NOMO-1 treated with DMSO at 0.1 percent for 48 hours (cell line): ENCODE measurements at regions not wholly inside any gene's neighbourhood (a gene's known extent, or its start where the extent isn't known, plus 50 kb on each side); places are given as distances from the start of the nearest gene placed in this dataset.
A peak's percentile ranks its signal among the peaks of the same experiment; 100 is the strongest.
"Not testable (repeated sequence)": the region's sequence is repeated elsewhere in the genome, so short reads cannot be mapped to it uniquely, and the experiment has no call there.

Experiments
- DNase-seq: peaks from one replicate; lab custom pipeline; 2025; ENCODE audit not compliant: unreplicated experiment; lab: John Stamatoyannopoulos, UW

DNA sequence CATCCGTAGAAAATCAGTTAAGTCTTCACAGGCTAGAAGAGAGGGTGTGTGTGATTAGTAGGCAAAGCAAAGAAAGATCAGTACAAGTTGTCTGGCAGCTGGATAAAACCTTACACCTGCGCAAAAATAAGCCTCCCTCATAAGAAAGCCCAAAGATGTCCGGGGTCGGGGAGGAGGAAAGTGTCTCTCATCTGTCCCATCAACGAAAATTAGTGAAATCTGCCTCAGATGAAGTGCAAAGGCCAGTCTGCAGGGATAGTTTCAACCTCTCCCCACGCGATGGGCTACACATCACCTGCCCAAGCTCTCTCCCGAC lies 333.9 kb downstream of the SRGAP2C start:
- no peak for DNase-seq

DNA sequence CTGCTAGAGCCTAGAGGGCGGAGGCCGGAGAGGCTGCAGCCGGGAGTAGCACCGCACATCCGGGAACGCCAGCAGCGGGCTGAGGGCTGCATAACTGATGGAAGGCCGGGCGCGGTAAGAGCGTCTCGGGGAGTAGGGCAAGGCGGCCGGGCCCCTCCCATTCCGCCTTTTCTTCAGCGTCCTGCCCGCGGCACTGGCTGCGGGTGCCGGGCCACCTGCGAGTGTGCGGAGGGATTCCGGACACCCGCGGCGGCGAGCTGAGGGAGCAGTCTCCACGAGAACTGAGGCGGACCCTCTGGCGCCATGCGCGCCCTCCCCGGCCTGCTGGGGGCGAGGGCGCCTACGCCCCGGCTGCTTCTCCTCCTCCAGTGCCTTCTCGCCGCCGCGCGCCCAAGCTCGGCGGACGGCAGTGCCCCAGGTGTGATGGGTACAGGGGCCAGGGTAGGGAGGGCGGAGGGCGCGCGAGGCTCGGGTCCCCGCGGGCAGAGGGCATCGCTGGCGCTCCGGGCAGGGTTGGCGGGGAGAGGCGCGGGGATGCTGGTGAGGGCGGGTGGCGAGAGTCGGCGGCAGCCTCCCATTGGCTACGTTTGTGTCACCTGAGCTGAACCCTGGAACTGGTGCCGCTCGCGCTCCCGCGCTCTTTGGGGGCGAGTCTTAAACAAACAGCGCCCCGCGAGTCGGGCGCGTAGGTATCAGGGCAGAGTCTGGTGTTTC lies 334.4 kb downstream of the SRGAP2C start:
- DNase-seq, result peak; percentile 86

DNA sequence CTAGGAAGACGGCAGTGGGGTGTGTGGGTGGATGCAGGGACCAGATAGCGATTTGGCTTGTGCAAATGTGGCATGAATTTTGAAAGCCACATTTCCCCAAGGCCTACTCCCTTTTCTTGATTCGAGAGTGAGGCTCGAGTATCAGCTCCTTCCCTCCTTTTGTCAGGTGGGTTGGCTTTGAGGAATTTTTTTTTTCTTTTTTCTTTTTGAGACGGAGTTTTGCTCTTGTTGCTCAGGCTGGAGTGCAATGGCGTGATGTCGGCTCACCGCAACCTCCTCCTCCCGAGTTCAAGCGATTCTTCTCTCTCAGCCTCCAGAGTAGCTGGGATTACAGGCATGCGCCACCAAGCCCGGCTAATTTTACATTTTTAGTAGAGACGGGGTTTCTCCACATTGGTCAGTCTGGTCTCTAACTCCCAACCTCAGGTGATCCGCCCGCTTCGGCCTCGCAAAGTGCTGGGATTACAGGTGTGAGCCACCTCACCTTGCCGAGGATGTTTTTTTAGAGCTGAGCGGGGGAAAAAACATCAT lies 335.0 kb downstream of the SRGAP2C start:
- not testable (repeated sequence) for DNase-seq

DNA sequence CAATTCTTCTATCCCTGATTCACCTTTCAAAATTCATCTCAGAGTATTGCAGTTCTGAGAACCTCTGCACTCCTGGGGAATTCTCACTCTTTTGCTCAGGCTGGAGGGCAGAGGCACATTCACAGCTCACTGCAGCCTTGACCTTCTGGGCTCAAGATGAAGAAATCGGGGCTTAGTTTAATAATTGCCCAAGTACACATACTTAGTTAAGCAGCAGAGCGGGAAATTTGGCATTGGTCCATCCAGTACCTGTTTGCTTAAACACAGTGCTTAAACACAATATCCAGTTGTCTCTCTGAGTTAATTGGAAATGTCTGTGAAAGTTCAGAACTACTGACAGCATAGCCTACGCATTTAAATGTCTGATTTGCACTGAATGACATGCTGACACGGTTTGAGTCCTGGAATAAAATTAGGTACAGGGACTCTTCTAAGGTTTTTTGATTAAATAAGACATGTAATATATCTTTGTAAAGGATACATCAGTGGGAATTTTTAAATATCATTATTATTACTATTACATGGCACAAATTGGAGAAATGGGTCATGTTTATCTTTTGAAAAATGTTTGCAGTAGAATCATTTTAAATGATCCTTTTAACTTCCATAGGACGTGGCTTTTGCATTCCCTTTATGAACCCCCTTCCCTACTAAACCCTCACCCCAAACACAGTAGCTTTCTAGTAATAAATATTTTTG lies 337.4 kb downstream of the SRGAP2C start:
- DNase-seq, result no peak

DNA sequence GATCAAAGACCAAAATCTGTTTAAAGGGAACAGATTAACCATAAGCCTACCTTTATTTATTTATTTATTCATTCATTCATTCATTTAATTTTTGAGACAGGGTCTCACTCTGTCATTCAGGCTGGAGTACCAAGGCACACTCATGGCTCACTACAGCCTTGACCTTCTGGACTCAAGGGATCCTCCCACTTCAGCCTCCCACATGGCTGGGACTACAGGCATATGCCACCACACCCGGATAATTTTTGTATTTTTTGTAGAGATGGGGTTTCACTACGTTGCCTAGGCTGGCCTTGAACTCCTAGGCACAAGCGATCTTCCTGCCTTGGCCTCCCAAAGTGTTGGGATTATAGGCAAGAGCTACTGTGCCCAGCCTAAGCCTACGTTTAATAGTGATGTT lies 338.3 kb downstream of the SRGAP2C start:
- not testable (repeated sequence) for DNase-seq

DNA sequence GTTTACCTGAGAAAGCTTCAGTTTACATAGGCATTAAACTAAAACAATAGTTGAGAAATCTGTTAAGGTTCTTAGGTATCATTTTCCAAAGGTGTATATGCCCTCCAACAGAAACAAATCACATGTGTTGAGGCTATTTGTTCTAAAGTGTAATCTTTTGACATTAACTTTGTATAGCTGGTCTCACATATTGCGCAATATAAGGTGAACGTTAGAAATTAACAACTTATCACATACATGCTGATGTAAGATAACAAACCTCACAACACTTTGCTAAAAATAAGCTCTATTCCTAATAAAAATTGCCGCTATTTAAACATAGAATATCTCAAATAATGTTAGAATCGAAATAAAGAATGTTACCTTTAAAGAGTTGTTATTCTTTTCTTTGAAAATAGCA lies 340.6 kb downstream of the SRGAP2C start:
- no peak for DNase-seq

DNA sequence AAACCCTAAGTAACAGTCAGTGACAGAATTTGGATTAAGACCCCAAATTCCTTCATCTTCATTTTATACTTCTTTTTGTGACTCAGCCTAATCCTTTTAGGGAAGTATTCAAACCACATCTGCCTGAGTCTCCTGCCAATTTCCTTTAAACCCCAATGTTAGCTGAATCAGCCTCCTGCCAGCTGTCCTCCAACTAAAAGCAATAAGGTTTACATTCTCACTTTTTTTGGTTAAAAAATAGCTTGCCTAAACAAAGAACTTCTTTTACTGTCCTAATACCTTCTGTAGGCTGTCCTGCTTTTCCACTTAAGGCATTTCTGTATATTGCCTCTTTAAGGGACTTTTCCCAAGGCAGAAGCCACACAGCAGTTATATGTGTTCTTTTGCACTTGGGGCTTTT lies 344.2 kb downstream of the SRGAP2C start:
- peak; percentile 7 for DNase-seq

DNA sequence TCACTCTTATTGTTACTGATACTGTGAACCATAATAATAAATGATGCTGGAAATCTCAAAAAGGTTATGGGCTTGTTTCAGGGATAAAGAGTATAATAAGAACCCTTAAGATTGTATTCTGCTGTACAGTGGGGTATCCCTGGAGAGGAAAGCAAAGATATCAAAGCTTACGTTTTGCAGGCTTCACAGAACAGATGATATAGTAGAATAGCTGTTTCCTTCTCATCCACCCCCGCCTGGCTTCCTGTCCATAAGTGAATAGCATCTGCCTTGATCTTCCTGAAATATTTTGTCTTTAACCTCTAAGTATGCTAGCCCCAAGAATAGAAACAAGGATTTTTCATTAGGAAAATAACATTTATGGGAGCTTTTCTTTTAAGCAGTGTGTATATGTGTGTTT lies 345.3 kb downstream of the SRGAP2C start:
- not testable (repeated sequence) for DNase-seq

DNA sequence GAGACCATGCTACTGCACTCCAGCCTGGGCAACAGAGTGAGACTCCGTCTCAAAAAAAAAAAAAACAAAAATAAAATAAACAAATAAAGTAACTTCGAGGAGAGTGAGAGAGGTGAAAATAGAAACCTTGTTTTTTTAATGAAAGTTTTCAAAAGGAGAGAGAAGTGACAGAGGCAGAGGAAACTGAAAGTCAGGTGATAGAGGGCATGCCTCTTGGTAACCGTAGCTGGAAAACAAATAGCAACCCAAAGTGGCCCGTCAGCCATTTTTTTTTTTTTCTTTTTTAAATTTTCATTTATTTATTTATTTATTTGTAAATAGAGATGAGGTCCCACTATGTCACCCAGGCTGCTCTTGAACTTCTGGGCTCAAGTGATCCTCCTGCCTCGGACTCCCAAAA lies 347.0 kb downstream of the SRGAP2C start:
- DNase-seq, result not testable (repeated sequence)

DNA sequence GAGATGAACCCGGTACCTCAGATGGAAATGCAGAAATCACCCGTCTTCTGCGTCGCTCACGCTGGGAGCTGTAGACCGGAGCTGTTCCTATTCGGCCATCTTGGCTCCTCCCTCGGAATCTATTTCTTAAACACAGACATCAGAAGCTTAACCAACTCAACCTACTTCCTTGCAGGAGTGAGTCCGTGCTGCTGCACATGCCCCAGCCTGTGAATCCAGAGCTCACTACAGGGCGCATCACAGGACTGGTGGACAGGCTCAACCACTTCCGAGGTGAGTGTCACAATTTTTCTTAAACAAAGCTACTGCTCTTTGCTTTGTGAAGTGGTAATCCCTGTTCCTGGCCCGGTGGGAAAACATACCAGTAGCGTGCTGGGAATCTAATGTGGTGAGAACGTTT lies 353.4 kb downstream of the SRGAP2C start:
- not testable (repeated sequence) for DNase-seq

DNA sequence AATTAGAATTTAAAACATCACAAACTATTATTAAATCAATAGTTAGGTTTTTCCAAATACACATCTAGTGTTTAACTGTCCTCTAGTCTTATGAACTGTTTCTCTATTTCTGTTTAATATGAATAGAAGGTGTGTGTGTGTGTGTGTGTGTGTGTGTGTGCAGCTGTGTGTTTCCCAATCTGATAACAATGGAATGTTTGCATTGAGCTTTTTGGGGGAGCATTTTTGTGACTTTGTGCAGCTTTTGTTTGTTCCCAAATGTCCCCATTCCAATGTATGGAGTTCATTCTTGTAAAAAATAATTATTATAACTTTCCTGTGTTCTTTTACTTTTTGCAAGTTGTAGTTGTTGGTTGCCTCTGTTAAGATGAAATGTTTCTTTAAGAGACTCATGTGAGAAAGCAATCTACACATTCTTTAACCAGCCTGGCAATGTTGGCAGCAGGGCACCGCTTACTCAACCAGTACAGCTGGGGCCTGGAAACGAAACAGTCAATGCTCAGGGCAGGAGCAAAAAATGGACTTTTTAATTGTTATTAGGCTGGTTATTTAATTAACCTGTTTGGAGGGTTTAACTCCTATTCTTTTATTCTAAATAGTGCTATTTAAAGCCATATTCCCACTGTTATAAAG lies 354.3 kb downstream of the SRGAP2C start:
- no peak for DNase-seq

DNA sequence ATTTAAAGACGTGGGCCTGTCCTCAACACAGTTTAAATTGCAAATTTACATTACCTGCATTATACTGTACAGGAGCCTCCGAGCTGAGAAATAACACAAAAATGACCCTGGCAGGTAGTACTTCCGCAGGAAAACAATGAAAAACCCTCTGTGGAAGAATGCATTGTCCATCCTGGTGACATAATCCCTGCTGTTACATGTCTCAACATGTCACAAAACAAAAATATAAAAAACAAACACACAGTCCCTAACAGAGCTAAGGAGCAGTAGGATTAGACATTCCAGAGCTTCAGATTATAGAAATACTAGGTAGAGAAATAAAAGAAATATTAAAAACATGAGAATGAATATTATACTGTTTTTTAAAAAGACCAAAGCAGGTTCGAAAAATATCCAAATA lies 359.2 kb downstream of the SRGAP2C start:
- DNase-seq, result not testable (repeated sequence)

DNA sequence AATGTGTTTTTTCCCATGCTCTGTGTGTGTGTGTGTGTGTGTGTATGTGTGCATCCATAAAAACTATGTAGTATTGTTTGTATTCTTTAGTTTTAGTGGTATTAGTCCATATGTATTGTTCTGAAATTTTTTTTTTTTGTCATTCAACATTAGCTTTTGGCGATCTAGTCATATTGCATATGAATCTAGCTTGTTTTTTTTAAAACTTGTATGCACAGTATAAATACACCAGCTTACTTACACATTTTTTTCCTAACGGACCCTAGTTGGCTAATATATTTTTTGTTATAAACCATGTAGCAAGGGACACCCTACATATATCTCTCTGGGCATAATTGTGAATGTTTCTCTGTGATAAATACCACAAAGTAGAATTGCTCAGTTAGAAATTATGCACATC lies 359.7 kb downstream of the SRGAP2C start:
- DNase-seq, result no peak

DNA sequence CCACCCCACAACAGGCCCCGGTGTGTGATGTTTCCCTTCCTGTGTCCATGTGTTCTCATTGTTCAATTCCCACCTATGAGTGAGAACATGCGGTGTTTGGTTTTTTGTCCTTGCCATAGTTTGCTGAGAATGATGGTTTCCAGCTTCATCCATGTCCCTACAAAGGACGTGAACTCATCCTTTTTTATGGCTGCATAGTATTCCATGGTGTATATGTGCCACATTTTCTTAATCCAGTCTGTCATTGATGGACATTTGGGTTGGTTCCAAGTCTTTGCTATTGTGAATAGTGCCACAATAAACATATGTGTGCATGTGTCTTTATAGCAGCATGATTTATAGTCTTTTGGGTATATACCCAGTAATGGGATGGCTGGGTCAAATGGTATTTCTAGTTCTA lies 361.1 kb downstream of the SRGAP2C start:
- not testable (repeated sequence) for DNase-seq

DNA sequence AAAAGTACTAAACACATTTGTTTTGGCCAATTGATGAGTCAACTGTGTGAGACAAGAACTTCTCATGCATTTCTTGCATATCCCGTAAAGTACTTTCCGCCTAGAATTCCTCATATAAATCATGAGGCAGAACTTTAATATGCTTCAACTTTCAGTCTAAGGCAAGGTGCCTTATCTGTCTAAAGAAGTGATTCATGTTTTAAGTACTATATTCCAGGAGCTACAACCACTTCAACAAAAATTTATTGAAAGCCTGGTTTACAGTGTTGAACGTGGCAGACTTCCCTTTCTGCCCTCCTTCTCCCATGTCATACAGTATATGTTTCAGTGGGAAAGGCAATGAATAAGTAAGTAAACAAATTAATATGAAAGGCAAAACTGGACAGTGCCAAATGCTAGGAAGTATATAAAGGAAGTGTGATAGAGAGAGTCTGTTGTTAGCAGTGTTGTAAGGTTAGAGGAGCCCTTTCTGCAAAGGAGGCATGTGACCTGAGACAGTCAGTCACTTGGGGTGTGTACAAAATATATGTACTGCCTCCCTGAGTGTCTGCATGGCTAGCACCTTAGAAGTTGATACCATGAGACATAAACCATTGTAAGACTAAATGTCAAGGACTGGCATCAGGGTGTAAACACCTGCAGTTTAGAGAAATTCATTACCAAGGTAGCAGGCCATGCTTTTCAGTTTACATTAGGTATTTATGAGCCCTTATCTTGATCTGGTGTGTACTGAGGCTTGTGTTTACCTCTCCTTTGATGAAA lies 362.2 kb downstream of the SRGAP2C start:
- no peak for DNase-seq

DNA sequence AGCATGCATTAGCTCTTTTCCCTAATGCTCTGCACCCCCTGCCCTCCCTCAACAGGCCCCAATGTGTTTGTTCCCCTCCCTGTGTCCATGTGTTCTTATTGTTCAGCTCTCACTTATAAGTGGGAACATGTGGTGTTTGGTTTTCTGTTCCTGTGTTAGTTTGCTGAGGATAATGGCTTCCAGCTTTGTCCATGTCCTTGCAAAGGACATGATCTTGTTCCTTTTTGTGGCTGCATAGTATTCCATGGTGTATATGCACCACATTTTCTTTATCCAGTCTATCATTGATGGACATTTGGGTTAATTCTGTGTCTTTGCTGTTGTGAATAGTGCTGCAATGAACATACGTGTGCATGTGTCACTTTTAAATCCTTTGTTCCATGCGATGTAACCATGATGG lies 363.0 kb downstream of the SRGAP2C start:
- DNase-seq, result not testable (repeated sequence)

DNA sequence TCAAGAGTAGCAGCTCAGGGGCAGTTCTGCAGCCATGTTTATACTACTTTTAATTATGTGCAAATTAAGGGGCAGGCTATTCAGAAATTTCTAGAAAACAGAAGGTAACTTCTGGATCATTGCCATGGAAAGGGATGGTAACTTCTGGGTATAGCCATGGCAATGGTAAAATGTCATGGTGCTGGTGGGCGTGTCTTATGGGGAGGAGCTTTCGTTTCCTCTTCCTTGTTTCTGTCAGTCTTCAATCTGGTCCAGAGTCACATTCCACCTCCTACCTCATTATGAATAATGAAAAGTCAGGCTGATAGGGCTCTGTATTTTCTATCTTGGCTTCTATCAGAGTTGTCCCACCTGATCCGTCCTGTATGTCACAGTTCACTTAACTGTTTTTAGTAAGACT lies 366.0 kb downstream of the SRGAP2C start:
- DNase-seq, result not testable (repeated sequence)

DNA sequence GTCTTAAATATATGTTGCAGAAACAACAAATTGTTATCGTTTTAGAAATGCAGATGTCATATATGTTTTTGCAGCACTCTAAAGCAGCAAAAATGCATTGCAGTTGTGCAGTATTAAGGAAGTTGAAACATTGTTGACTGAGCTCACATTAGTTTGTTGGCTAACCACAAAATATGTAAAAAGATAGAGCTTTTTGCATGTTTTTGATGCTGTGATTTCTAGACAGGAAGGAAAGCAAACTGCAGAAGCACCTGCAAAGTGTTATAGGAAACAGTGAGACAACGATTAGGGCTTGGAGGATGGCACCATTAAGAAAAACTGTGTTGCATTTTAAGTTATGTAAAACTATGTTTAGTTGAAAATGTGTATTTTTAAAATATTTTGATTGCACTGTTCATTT lies 366.7 kb downstream of the SRGAP2C start:
- peak; percentile 7 for DNase-seq

DNA sequence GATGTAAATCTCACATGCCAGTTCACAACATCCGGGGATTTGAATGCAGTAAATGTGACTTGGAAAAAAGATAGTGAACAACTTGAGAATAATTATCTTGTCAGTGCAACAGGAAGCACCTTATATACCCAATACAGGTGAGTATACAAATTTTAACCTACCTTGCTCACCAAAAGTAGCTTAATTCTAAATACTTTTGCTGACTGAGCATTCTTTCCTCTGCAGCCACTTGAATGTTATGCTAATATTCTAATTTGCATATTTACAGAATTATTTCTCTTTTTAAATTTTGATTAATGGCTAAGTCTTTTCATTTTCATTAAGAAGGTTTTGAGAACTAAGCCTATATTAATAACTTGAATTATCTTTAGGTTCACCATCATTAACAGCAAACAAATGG lies 371.8 kb downstream of the SRGAP2C start:
- DNase-seq, result not testable (repeated sequence)

DNA sequence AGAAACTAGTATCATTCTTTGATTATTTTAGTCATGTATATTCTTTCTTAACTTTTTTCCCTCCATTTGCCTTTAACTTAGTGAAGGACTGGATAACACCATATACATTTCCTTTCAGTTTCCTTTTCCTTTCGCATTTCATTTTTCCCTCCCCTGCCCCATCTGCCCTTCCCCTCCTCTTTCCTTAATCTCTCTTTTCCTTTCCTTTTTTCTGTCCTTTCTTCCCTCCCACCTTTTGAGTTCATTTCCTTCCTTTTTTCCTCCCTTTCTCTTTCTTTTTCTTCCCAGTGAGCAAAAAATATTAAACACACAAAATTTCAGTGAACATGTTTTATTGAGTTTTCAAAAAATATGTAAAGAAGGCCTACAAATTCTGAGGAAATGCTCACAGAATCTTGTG lies 373.3 kb downstream of the SRGAP2C start:
- DNase-seq, result not testable (repeated sequence)

DNA sequence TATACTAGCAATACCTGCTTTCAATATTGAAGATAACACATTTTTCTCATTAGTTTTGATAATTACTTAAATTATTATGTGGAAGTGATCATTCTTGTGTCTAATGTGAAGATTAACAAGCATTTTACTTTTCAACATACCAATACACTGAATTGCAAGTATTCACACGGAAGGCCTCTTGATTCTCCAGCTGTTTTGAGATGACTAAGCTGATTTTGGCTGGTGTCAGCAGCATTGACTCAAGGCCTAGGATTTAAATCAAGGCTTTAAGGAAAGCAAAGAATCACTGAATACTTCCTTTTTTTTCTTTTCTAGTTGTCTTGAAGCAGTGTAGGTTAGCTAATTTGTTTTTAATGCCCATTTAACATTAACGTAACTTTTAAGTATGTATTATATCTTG lies 373.7 kb downstream of the SRGAP2C start:
- peak; percentile 65 for DNase-seq
